Hepatocyte (in vitro differentiated cells): ENCODE measurements at regions not wholly inside any gene's neighbourhood (a gene's known extent, or its start where the extent isn't known, plus 50 kb on each side); places are given as distances from the start of the nearest gene placed in this dataset.
A peak's percentile ranks its signal among the peaks of the same experiment; 100 is the strongest.

ENCODE experiments used
- DNase-seq: peaks from one replicate; pipeline ENCODE4 v3.0.0-alpha.2; 2016; ENCODE audit warnings: low spot score
- H2AFZ ChIP-seq: fragments of 200-600 bp; sonication (generic); 2 replicates; pipeline ENCODE4 v1.6.0; 2016; ENCODE audit warnings: antibody characterized with exemption, mild to moderate bottlenecking
- H3K27ac ChIP-seq: fragments of 200-600 bp; sonication (generic); 2 replicates; pipeline ENCODE4 v1.5.1; 2016; ENCODE audit warnings: mild to moderate bottlenecking
- H3K27me3 ChIP-seq: fragments of 200-600 bp; sonication (generic); 2 replicates; pipeline ENCODE4 v1.6.1; 2016
- H3K36me3 ChIP-seq: fragments of 200-600 bp; sonication (generic); replicated peaks from 2 replicates; pipeline ENCODE4 v1.5.1; 2016; ENCODE audit warnings: low read depth; ENCODE audit not compliant: insufficient read depth
- H3K4me1 ChIP-seq: fragments of 200-600 bp; sonication (generic); 2 replicates; pipeline ENCODE4 v1.5.1; 2016; ENCODE audit warnings: mild to moderate bottlenecking, moderate library complexity; ENCODE audit not compliant: insufficient read depth
- H3K4me2 ChIP-seq: fragments of 200-600 bp; sonication (generic); 2 replicates; pipeline ENCODE4 v1.6.0; 2016
- H3K4me3 ChIP-seq: fragments of 200-600 bp; sonication (generic); 2 replicates; pipeline ENCODE4 v1.5.1; 2016; ENCODE audit warnings: mild to moderate bottlenecking
- H3K79me2 ChIP-seq: fragments of 200-600 bp; sonication (generic); 2 replicates; pipeline ENCODE4 v1.6.0; 2017; ENCODE audit warnings: mild to moderate bottlenecking
- H3K9me2 ChIP-seq: fragments of 200-600 bp; sonication (generic); replicated peaks from 2 replicates; pipeline ENCODE4 v1.6.0; 2017; ENCODE audit warnings: mild to moderate bottlenecking; ENCODE audit not compliant: insufficient read depth
- H3K9me3 ChIP-seq: fragments of 200-600 bp; sonication (generic); 2 replicates; pipeline ENCODE4 v1.5.1; 2016; ENCODE audit warnings: low read depth, mild to moderate bottlenecking
- H4K20me1 ChIP-seq: fragments of 200-600 bp; sonication (generic); 2 replicates; pipeline ENCODE4 v1.6.0; 2016; ENCODE audit warnings: mild to moderate bottlenecking; ENCODE audit not compliant: insufficient read depth, poor library complexity, severe bottlenecking
- CTCF ChIP-seq: fragments of 200-600 bp; sonication (generic); IDR thresholded peaks from 2 replicates; pipeline ENCODE4 v1.5.1; 2016; ENCODE audit warnings: antibody characterized with exemption, mild to moderate bottlenecking; ENCODE audit not compliant: poor library complexity
- EZH2 ChIP-seq: fragments of 200-600 bp; sonication (generic); IDR thresholded peaks from 2 replicates; pipeline ENCODE4 v1.6.1; 2016; ENCODE audit warnings: antibody characterized with exemption, mild to moderate bottlenecking, borderline replicate concordance
- EZH2phosphoT487 ChIP-seq: fragments of 200-600 bp; sonication (generic); IDR thresholded peaks from one replicate; pipeline ENCODE4 v1.6.1; 2018; ENCODE audit warnings: antibody characterized with exemption, mild to moderate bottlenecking, low read depth, moderate library complexity; ENCODE audit not compliant: unreplicated experiment, severe bottlenecking
- WGBS: methylation state at CpG from one replicate; pipeline ENCODE4 v1.1.6; 2016; ENCODE audit warnings: low lambda C conversion rate; ENCODE audit errors: missing lambda C conversion rate; 5-methylcytosine and 5-hydroxymethylcytosine counted together

- H3K4me2 ChIP-seq = no peak overlapping the region
- H2AFZ ChIP-seq = no peak overlapping the region
- no peaks in the 10 kb centered on the region for H4K20me1 ChIP-seq
- 67% methylated on average over 20 of the region's 20 CpGs for WGBS
- no peaks in the 10 kb centered on the region for H3K79me2 ChIP-seq
- no peaks in the 10 kb centered on the region for H3K9me2 ChIP-seq
- peaks cover 19% of the 10 kb centered on the region for H3K4me1 ChIP-seq
- H3K36me3 ChIP-seq = no peaks in the 10 kb centered on the region
- DNase-seq = no peak
- H3K9me3 ChIP-seq = no peaks in the 10 kb centered on the region
- no peaks in the 10 kb centered on the region for H3K27me3 ChIP-seq
- H3K27ac ChIP-seq = peak overlapping the region; percentile 42
- TF ChIP-seq CTCF = no peak
- TF ChIP-seq EZH2phosphoT487 = no peak
- TF ChIP-seq EZH2 = no peak
- H3K4me3 ChIP-seq = no peak overlapping the region
These were observed 300.3 kb downstream of the NPHP4 start for GRCh38 chr1:5691795-5692509.

GRCh38 chr1:5690898-5691297 lies 301.3 kb downstream of the NPHP4 start:
- H3K27me3 ChIP-seq = no peaks in the 10 kb centered on the region
- no peaks in the 10 kb centered on the region for H3K9me2 ChIP-seq
- H3K9me3 ChIP-seq = no peaks in the 10 kb centered on the region
- no peak overlapping the region for H2AFZ ChIP-seq
- no peaks in the 10 kb centered on the region for H3K79me2 ChIP-seq
- no peak for DNase-seq
- no peak overlapping the region for H3K27ac ChIP-seq
- H3K4me2 ChIP-seq = no peak overlapping the region
- no peak overlapping the region for H3K4me3 ChIP-seq
- H3K36me3 ChIP-seq = no peaks in the 10 kb centered on the region
- WGBS = 62% methylated on average over 13 of the region's 13 CpGs
- peaks cover 19% of the 10 kb centered on the region for H3K4me1 ChIP-seq
- no peak for TF ChIP-seq EZH2phosphoT487
- no peak for TF ChIP-seq CTCF
- TF ChIP-seq EZH2 = no peak
- H4K20me1 ChIP-seq = no peaks in the 10 kb centered on the region

GRCh38 chr1:5690291-5690690 lies 301.9 kb downstream of the NPHP4 start:
- H3K9me3 ChIP-seq = no peaks in the 10 kb centered on the region
- no peaks in the 10 kb centered on the region for H3K79me2 ChIP-seq
- TF ChIP-seq EZH2phosphoT487 (no peak), CTCF (no peak), EZH2 (no peak)
- no peak overlapping the region for H3K4me3 ChIP-seq
- H3K27me3 ChIP-seq = no peaks in the 10 kb centered on the region
- no peak overlapping the region for H2AFZ ChIP-seq
- H3K27ac ChIP-seq = no peak overlapping the region
- H3K9me2 ChIP-seq = no peaks in the 10 kb centered on the region
- no peaks in the 10 kb centered on the region for H4K20me1 ChIP-seq
- no peaks in the 10 kb centered on the region for H3K36me3 ChIP-seq
- H3K4me1 ChIP-seq = peaks cover 19% of the 10 kb centered on the region
- DNase-seq = no peak
- 79% methylated on average over 3 of the region's 3 CpGs for WGBS
- H3K4me2 ChIP-seq = no peak overlapping the region
